GM10266 (cell line): ENCODE measurements at regions not wholly inside any gene's neighbourhood (a gene's known extent, or its start where the extent isn't known, plus 50 kb on each side); places are given as distances from the start of the nearest gene placed in this dataset.

Experiments
- DNase-seq: peaks from one replicate; pipeline ENCODE4 v3.0.0; 2012; ENCODE audit errors: extremely low spot score
- CTCF ChIP-seq: IDR thresholded peaks from 2 replicates; pipeline ENCODE4 v1.5.1; 2012; ENCODE audit warnings: mild to moderate bottlenecking, low read depth; ENCODE audit not compliant: control insufficient read depth, insufficient read depth; ENCODE audit errors: missing control alignments

DNA sequence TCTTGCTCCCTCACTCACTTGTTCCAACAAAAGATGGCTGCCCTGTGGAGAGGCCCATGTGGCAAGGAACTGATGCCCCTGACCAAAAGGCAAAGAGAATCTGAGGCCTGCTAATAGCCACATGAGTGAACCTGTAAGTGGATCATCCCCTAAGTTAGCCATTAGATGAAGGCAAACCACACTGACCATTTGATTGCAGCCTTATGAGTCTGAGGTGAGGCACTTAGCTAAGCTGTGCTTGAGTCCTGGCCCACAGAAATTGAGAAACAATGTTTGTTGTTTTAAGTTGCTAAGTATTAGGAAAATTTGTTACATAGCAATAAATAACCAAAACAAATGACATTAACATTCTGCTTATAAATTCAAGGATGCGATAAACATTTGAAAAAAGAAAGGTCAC is 100.1 kb upstream of the BET1 start:
- TF ChIP-seq CTCF = no peak
- DNase-seq = no peak

DNA sequence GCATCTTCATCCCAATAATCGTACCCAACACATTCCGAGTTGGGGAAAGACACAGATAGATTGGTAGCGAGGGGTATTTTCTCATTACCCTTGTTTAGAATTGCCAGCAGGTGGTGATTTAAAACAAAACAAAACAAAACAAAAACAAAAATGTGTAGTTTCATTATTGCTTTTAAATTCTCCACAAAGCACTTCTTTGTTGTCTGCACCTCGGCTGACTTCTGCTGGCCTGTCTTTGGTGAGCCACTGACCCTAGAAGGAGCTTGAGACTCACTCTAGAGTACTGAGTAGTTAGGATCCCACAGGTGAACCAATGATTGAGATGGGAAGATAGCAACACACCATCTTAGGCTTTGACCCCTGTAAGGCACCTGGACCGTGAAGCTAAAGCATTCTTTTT is 105.4 kb upstream of the BET1 start:
- no peak for DNase-seq

GRCh38 chr7:94111009-94111408 is 106.9 kb upstream of the BET1 start:
- DNase-seq = no peak
- no peak for TF ChIP-seq CTCF

More for the DNA sequence above, 105.4 kb upstream of the BET1 start:
- no peak for TF ChIP-seq CTCF

GRCh38 chr7:94115316-94115715 is 111.2 kb upstream of the BET1 start:
- no peak for TF ChIP-seq CTCF
- no peak for DNase-seq

DNA sequence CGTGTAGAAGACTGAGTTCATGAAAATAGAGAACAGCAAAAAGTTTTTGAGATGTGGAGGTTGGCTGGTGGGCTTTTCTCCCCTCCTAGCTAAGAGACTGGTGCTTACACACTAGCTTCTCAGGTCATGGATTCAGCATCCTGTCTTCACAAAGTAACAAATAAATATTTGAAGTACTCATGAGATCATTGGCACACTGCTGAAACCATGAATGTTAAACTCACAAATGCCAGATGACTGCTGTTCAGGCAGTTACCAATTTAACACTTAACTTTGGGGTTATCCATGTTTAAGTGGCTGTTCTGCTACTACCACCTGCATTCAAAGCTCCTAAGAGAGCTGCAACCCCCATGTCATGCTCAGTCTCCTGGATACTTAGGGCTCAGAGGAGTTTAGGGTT is 119.0 kb upstream of the BET1 start:
- no peak for DNase-seq
- TF ChIP-seq CTCF = no peak

GRCh38 chr7:94127026-94127425 is 122.9 kb upstream of the BET1 start:
- TF ChIP-seq CTCF = no peak
- DNase-seq = no peak

- no peak for TF ChIP-seq CTCF
- no peak for DNase-seq
Measured at GRCh38 chr7:94128072-94128471, 123.9 kb upstream of the BET1 start.
